Karpas-422 (cell line): ENCODE measurements at regions not wholly inside any gene's neighbourhood (a gene's known extent, or its start where the extent isn't known, plus 50 kb on each side); places are given as distances from the start of the nearest gene placed in this dataset.
A peak's percentile ranks its signal among the peaks of the same experiment; 100 is the strongest.

ENCODE experiments used
- DNase-seq: peaks from one replicate; pipeline ENCODE4 v3.0.0-alpha.2; 2015
- H2AFZ ChIP-seq: fragments of 200-600 bp; sonication (generic); 2 replicates; pipeline ENCODE4 v1.6.1; 2014; ENCODE audit warnings: antibody characterized with exemption, low read length, mixed read lengths
- H3K27ac ChIP-seq: fragments of 200-600 bp; sonication (generic); 2 replicates; pipeline ENCODE4 v1.5.1; 2014; ENCODE audit warnings: mild to moderate bottlenecking, low read length, moderate library complexity
- H3K27me3 ChIP-seq: fragments of 200-600 bp; sonication (generic); 2 replicates; pipeline ENCODE4 v1.6.1; 2014; ENCODE audit warnings: low read length, mixed read lengths
- H3K36me3 ChIP-seq: fragments of 200-600 bp; sonication (generic); 2 replicates; pipeline ENCODE4 v1.6.1; 2014; ENCODE audit warnings: low read length, mixed read lengths; ENCODE audit not compliant: insufficient read depth
- H3K4me1 ChIP-seq: fragments of 200-600 bp; sonication (generic); 2 replicates; pipeline ENCODE4 v1.6.1; 2014; ENCODE audit warnings: mild to moderate bottlenecking, low read length, mixed read lengths
- H3K4me2 ChIP-seq: fragments of 200-600 bp; sonication (generic); 2 replicates; pipeline ENCODE4 v1.6.1; 2014; ENCODE audit warnings: low read length, low read depth, mild to moderate bottlenecking; ENCODE audit not compliant: poor library complexity, severe bottlenecking
- H3K4me3 ChIP-seq: fragments of 200-600 bp; sonication (generic); 2 replicates; pipeline ENCODE4 v1.5.1; 2014; ENCODE audit warnings: mild to moderate bottlenecking, antibody characterized with exemption, low read length, mixed read lengths
- H3K79me2 ChIP-seq: fragments of 200-600 bp; sonication (generic); 2 replicates; pipeline ENCODE4 v1.6.1; 2014; ENCODE audit warnings: mild to moderate bottlenecking, low read length, mixed read lengths
- H3K9ac ChIP-seq: fragments of 200-600 bp; sonication (generic); 2 replicates; pipeline ENCODE4 v1.6.0; 2014; ENCODE audit warnings: low read length
- H3K9me2 ChIP-seq: fragments of 200-600 bp; sonication (generic), shearing (Covaris generic); replicated peaks from 2 replicates; pipeline ENCODE4 v1.6.0; 2014; ENCODE audit warnings: mild to moderate bottlenecking, low read length, moderate library complexity; ENCODE audit not compliant: insufficient read depth
- H3K9me3 ChIP-seq: fragments of 300-700, 200-600 bp; sonication (generic); 2 replicates; pipeline ENCODE4 v1.6.1; 2014; ENCODE audit warnings: low read length, mixed read lengths
- H4K20me1 ChIP-seq: fragments of 200-600 bp; sonication (generic); 2 replicates; pipeline ENCODE4 v1.6.1; 2014; ENCODE audit warnings: mild to moderate bottlenecking, antibody characterized with exemption, low read length, low read depth; ENCODE audit not compliant: insufficient read depth

DNA sequence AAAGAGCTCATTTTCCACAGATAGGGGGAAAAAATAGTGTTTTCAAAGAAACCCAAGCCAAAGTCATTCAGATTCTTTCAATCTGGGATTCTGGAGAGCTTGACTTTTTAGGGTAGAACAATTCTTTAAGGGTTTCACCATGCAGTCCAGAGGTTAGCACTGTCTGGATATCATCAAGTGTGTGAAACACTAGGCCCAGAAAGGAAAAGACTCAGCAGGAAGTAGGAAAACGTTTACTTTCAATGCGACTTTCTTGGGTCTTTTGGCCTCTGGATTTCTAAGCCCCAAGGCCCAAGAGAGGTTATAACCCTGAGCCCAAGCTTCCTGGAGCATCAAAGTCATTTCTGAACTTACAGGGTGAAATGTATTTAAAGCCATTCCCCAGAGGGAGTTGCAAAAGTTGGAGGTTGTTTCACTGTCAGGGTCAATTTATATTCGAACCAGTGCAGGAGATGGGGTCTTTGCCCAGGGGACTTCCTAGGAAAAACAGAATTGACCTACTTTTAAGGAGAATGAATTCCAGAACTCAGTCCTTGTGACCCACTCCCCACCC, 158.0 kb downstream of the C7orf25 start:
- Histone ChIP-seq H3K9me2 (no peaks in the 10 kb centered on the region; the same call in 1 of the 2 replicates), H3K9me3 (no peaks in the 10 kb centered on the region)
- no peak for DNase-seq

GRCh38 chr7:42753367-42753766, 158.5 kb downstream of the C7orf25 start:
- Histone ChIP-seq H3K9ac (no peak overlapping the region), H3K4me2 (no peak overlapping the region), H3K79me2 (no peaks in the 10 kb centered on the region), H3K4me3 (no peak overlapping the region), H3K27ac (no peak overlapping the region), H3K27me3 (no peaks in the 10 kb centered on the region), H3K9me2 (no peaks in the 10 kb centered on the region; the same call in 1 of the 2 replicates), H2AFZ (no peak overlapping the region), H3K4me1 (no peaks in the 10 kb centered on the region), H3K9me3 (no peaks in the 10 kb centered on the region), H4K20me1 (no peaks in the 10 kb centered on the region), H3K36me3 (no peaks in the 10 kb centered on the region)
- no peak for DNase-seq

More for the DNA sequence above, 158.0 kb downstream of the C7orf25 start:
- H3K36me3 ChIP-seq, result no peaks in the 10 kb centered on the region
- no peak overlapping the region for H3K9ac ChIP-seq
- H3K4me2 ChIP-seq, result no peak overlapping the region
- H3K27me3 ChIP-seq, result no peaks in the 10 kb centered on the region
- no peak overlapping the region for H3K4me3 ChIP-seq
- no peaks in the 10 kb centered on the region for H4K20me1 ChIP-seq
- H2AFZ ChIP-seq, result no peak overlapping the region
- H3K79me2 ChIP-seq, result no peaks in the 10 kb centered on the region
- no peaks in the 10 kb centered on the region for H3K4me1 ChIP-seq
- H3K27ac ChIP-seq, result no peak overlapping the region

DNA sequence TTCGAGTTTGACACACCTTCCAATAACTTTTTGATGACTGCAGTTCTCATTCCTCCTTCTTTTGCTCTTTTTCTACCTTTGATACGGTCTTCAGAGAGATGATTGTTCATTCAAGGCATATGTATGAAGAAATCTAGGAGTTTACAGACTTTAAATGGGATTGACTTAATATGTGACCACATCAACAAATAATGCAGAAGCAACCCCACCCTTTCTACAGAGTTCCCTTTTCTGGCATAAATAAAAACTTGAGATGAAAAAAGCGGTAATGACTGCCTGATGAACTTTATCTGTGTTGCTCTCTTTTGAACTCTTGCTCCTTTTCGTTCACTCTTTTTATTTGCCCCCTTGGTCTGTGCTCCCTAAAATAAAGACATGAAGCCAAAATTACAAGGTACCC, 161.7 kb downstream of the C7orf25 start:
- H3K4me2 ChIP-seq, result no peak overlapping the region
- no peak overlapping the region for H3K9ac ChIP-seq
- no peaks in the 10 kb centered on the region; the same call in 1 of the 2 replicates for H3K9me2 ChIP-seq
- no peak overlapping the region for H2AFZ ChIP-seq
- no peak overlapping the region for H3K4me3 ChIP-seq
- no peaks in the 10 kb centered on the region for H3K36me3 ChIP-seq
- no peaks in the 10 kb centered on the region for H3K79me2 ChIP-seq
- no peaks in the 10 kb centered on the region for H3K27me3 ChIP-seq
- no peak overlapping the region for H3K27ac ChIP-seq
- no peaks in the 10 kb centered on the region for H3K9me3 ChIP-seq
- no peaks in the 10 kb centered on the region for H4K20me1 ChIP-seq
- no peaks in the 10 kb centered on the region for H3K4me1 ChIP-seq
- DNase-seq, result no peak

DNA sequence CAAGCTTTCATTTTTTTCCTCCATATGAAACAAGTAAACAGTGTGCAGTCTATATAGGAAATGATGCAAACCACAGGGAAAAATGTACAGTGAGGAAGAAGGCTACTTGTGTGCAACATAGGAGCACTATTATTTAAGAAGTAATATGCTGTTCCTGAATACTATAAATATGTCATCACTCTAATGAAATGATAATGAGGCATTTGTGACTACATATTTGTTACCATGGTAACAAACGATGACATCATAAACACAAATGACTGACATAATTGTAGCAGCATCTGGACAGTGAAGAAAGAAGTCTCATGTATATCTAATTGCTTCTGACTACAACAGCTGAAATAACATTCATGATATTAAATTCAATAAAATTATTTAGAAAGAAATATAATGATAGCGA, 164.8 kb downstream of the C7orf25 start:
- no peak overlapping the region for H3K27ac ChIP-seq
- H3K9me3 ChIP-seq, result no peaks in the 10 kb centered on the region
- H3K9me2 ChIP-seq, result no peaks in the 10 kb centered on the region
- H4K20me1 ChIP-seq, result no peaks in the 10 kb centered on the region
- H2AFZ ChIP-seq, result no peak overlapping the region
- no peaks in the 10 kb centered on the region for H3K4me1 ChIP-seq
- H3K9ac ChIP-seq, result no peak overlapping the region
- H3K4me2 ChIP-seq, result no peak overlapping the region
- no peaks in the 10 kb centered on the region for H3K36me3 ChIP-seq
- H3K79me2 ChIP-seq, result no peaks in the 10 kb centered on the region
- no peaks in the 10 kb centered on the region for H3K27me3 ChIP-seq
- DNase-seq, result no peak
- H3K4me3 ChIP-seq, result no peak overlapping the region

DNA sequence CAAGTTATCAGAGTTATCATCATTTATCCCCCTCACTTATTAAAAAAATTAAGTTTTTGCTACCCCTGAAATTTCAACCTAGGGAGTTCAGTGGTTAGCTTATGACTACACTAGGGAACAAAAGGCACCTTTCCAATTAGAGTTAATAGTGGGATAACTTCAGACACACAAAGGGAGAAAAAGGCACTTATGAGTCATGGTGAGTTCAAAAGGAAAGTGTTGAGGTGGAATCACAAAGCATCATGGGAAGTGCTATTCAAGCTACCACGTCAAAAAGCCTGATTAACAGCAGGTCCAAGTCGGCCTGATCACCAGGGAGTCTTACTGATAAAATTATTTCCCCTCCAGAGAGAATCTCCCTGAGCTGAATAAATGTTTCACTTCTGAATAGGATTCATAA, 165.7 kb downstream of the C7orf25 start:
- Histone ChIP-seq H3K9me3 (no peaks in the 10 kb centered on the region), H3K27ac (no peak overlapping the region), H4K20me1 (no peaks in the 10 kb centered on the region), H3K9ac (no peak overlapping the region), H3K4me2 (no peak overlapping the region), H3K4me3 (no peak overlapping the region), H3K27me3 (no peaks in the 10 kb centered on the region), H3K36me3 (no peaks in the 10 kb centered on the region), H3K79me2 (no peaks in the 10 kb centered on the region), H2AFZ (no peak overlapping the region), H3K9me2 (no peaks in the 10 kb centered on the region), H3K4me1 (no peaks in the 10 kb centered on the region)
- DNase-seq, result no peak

GRCh38 chr7:42745357-42746059, 166.4 kb downstream of the C7orf25 start:
- Histone ChIP-seq H3K27ac (no peak overlapping the region), H3K9ac (no peak overlapping the region), H3K4me1 (no peaks in the 10 kb centered on the region), H3K9me3 (no peaks in the 10 kb centered on the region), H3K79me2 (no peaks in the 10 kb centered on the region), H3K4me3 (no peak overlapping the region), H3K4me2 (no peak overlapping the region), H3K27me3 (no peaks in the 10 kb centered on the region), H3K9me2 (no peaks in the 10 kb centered on the region), H4K20me1 (no peaks in the 10 kb centered on the region), H2AFZ (no peak overlapping the region), H3K36me3 (no peaks in the 10 kb centered on the region)
- DNase-seq, result peak; percentile 79

DNA sequence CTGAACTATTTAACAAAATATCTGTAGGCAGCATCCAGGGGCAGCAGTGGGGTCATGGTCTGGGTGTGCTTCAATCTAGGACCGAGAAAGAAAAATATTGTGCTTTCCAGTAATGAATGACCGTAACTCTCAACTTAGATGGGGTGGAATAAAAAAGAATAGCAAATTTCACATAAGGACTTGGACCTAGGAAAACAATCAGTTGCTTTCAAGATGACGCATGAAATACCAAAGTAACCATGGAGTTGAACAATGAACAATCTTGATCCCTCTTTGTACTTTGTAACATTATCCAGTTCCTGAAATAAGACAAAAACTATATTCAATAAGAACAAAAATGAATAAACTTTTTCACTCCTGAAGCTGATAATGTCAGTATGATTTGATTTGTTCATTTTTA, 167.1 kb downstream of the C7orf25 start:
- H2AFZ ChIP-seq, result no peak overlapping the region
- no peak overlapping the region for H3K27ac ChIP-seq
- H3K4me2 ChIP-seq, result no peak overlapping the region
- DNase-seq, result no peak
- H3K27me3 ChIP-seq, result no peaks in the 10 kb centered on the region
- H3K4me1 ChIP-seq, result no peaks in the 10 kb centered on the region
- no peak overlapping the region for H3K4me3 ChIP-seq
- H3K9me3 ChIP-seq, result no peaks in the 10 kb centered on the region
- H3K9ac ChIP-seq, result no peak overlapping the region
- H3K9me2 ChIP-seq, result no peaks in the 10 kb centered on the region
- no peaks in the 10 kb centered on the region for H3K36me3 ChIP-seq
- no peaks in the 10 kb centered on the region for H3K79me2 ChIP-seq
- no peaks in the 10 kb centered on the region for H4K20me1 ChIP-seq

- H3K9ac ChIP-seq, result no peak overlapping the region
- no peaks in the 10 kb centered on the region for H3K4me1 ChIP-seq
- H4K20me1 ChIP-seq, result no peaks in the 10 kb centered on the region
- H3K4me2 ChIP-seq, result no peak overlapping the region
- no peaks in the 10 kb centered on the region for H3K9me2 ChIP-seq
- no peaks in the 10 kb centered on the region for H3K9me3 ChIP-seq
- H3K4me3 ChIP-seq, result no peak overlapping the region
- no peaks in the 10 kb centered on the region for H3K27me3 ChIP-seq
- no peak overlapping the region for H3K27ac ChIP-seq
- no peaks in the 10 kb centered on the region for H3K79me2 ChIP-seq
- no peak overlapping the region for H2AFZ ChIP-seq
- no peak for DNase-seq
- H3K36me3 ChIP-seq, result no peaks in the 10 kb centered on the region
Measured at GRCh38 chr7:42743077-42743858, 168.6 kb downstream of the C7orf25 start.
